WTC11 (cell line): ENCODE measurements at regions not wholly inside any gene's neighbourhood (a gene's known extent, or its start where the extent isn't known, plus 50 kb on each side); places are given as distances from the start of the nearest gene placed in this dataset.

Experiments
- ATAC-seq: fragments of 200-7000 bp; cut with Tn5 transposase; 2 replicates; pipeline ENCODE4 v1.10.0; 2021; ENCODE audit warnings: mild to moderate bottlenecking, moderate library complexity
- CTCF ChIA-PET: fragments of 300-600 bp; sonication (Branson Sonifier 250); formaldehyde crosslinking; loops from one replicate; lab custom pipeline; 2021; ENCODE audit warnings: antibody characterized with exemption; lab: Charles Lee
- POLR2A ChIA-PET: fragments of 350-600 bp; sonication (Branson Sonifier 250); formaldehyde crosslinking; loops from one replicate; lab custom pipeline; 2021; ENCODE audit warnings: antibody characterized with exemption; lab: Charles Lee
- DNase-seq: peaks from one replicate; pipeline ENCODE4 v3.0.0; 2021; ENCODE audit warnings: low spot score
- H3K27ac Mint-ChIP-seq: 2 replicates; pipeline ENCODE4 v1.8.0; 2021; ENCODE audit warnings: mixed read lengths
- H3K27me3 Mint-ChIP-seq: 2 replicates; pipeline ENCODE4 v1.8.0; 2021; ENCODE audit warnings: low read depth, mild to moderate bottlenecking, moderate library complexity, mixed read lengths
- H3K36me3 Mint-ChIP-seq: 2 replicates; pipeline ENCODE4 v1.8.0; 2021; ENCODE audit warnings: mixed read lengths
- H3K4me1 Mint-ChIP-seq: 2 replicates; pipeline ENCODE4 v1.8.0; 2022; ENCODE audit warnings: mixed read lengths
- H3K4me3 Mint-ChIP-seq: 2 replicates; pipeline ENCODE4 v1.8.0; 2021; ENCODE audit warnings: mild to moderate bottlenecking, moderate library complexity, mixed read lengths
- H3K9me3 Mint-ChIP-seq: 2 replicates; pipeline ENCODE4 v1.8.0; 2021; ENCODE audit warnings: mixed read lengths
- CREB1 ChIP-seq: sonication (generic); formaldehyde crosslinking; IDR thresholded peaks from 2 replicates; pipeline ENCODE4 v1.8.0; 2023; ENCODE audit warnings: mild to moderate bottlenecking, missing genetic modification reagents
- ETV6 ChIP-seq: sonication (generic); formaldehyde crosslinking; IDR thresholded peaks from 2 replicates; pipeline ENCODE4 v1.8.1; 2022; ENCODE audit warnings: mild to moderate bottlenecking, missing genetic modification reagents
- FOXJ3 ChIP-seq: sonication (generic); formaldehyde crosslinking; IDR thresholded peaks from 2 replicates; pipeline ENCODE4 v1.9.0; 2021; ENCODE audit warnings: missing genetic modification reagents, mild to moderate bottlenecking, borderline replicate concordance
- FOXP1 ChIP-seq: sonication (generic); formaldehyde crosslinking; IDR thresholded peaks from 2 replicates; pipeline ENCODE4 v1.8.0; 2022; ENCODE audit warnings: missing genetic modification reagents, mild to moderate bottlenecking, moderate library complexity, borderline replicate concordance
- HMGA2 ChIP-seq: fragments of 250-450 bp; sonication (Bioruptor Pico); IDR thresholded peaks from 2 replicates; pipeline ENCODE4 v1.4.0; 2021; ENCODE audit warnings: mild to moderate bottlenecking, moderate library complexity
- JAZF1 ChIP-seq: fragments of 250-450 bp; sonication (Bioruptor Pico); IDR thresholded peaks from 2 replicates; pipeline ENCODE4 v1.9.0; 2021; ENCODE audit warnings: moderate library complexity, mild to moderate bottlenecking, inconsistent platforms
- MYBL2 ChIP-seq: sonication (generic); formaldehyde crosslinking; IDR thresholded peaks from 2 replicates; pipeline ENCODE4 v1.8.1; 2023; ENCODE audit warnings: mild to moderate bottlenecking, moderate library complexity, missing genetic modification reagents
- NFE2L1 ChIP-seq: sonication (generic); formaldehyde crosslinking; IDR thresholded peaks from 2 replicates; pipeline ENCODE4 v1.8.1; 2023; ENCODE audit warnings: missing genetic modification reagents
- PRRX2 ChIP-seq: fragments of 250-450 bp; sonication (Bioruptor Pico); IDR thresholded peaks from 2 replicates; pipeline ENCODE4 v1.8.0; 2021; ENCODE audit warnings: mild to moderate bottlenecking
- RELA ChIP-seq: sonication (generic); formaldehyde crosslinking; IDR thresholded peaks from 2 replicates; pipeline ENCODE4 v1.8.1; 2022; ENCODE audit warnings: missing genetic modification reagents, mild to moderate bottlenecking, borderline replicate concordance
- SMAD3 ChIP-seq: sonication (generic); formaldehyde crosslinking; IDR thresholded peaks from 2 replicates; pipeline ENCODE4 v1.8.0; 2022; ENCODE audit warnings: missing genetic modification reagents, mild to moderate bottlenecking, borderline replicate concordance
- SOX15 ChIP-seq: fragments of 250-450 bp; sonication (Bioruptor Pico); IDR thresholded peaks from 2 replicates; pipeline ENCODE4 v1.9.0; 2021; ENCODE audit warnings: mild to moderate bottlenecking
- SP1 ChIP-seq: sonication (generic); formaldehyde crosslinking; conservative IDR thresholded peaks from 2 replicates; pipeline ENCODE4 v1.8.1; 2022; ENCODE audit warnings: missing genetic modification reagents
- TEAD1 ChIP-seq: sonication (generic); formaldehyde crosslinking; IDR thresholded peaks from 2 replicates; pipeline ENCODE4 v1.8.0; 2022; ENCODE audit warnings: mild to moderate bottlenecking, missing genetic modification reagents
- TEAD4 ChIP-seq: sonication (generic); formaldehyde crosslinking; IDR thresholded peaks from 2 replicates; pipeline ENCODE4 v1.8.0; 2022; ENCODE audit warnings: mild to moderate bottlenecking, missing genetic modification reagents
- ZBTB21 ChIP-seq: sonication (generic); formaldehyde crosslinking; IDR thresholded peaks from 2 replicates; pipeline ENCODE4 v1.8.1; 2023; ENCODE audit warnings: mild to moderate bottlenecking, missing genetic modification reagents, borderline replicate concordance
- ZNF121 ChIP-seq: sonication (generic); formaldehyde crosslinking; IDR thresholded peaks from 2 replicates; pipeline ENCODE4 v1.8.0; 2023; ENCODE audit warnings: missing genetic modification reagents
- ZNF396 ChIP-seq: fragments of 250-450 bp; sonication (Bioruptor Pico); IDR thresholded peaks from 2 replicates; pipeline ENCODE4 v1.8.0; 2021; ENCODE audit warnings: mild to moderate bottlenecking, moderate library complexity, borderline replicate concordance
- ZNF416 ChIP-seq: fragments of 250-450 bp; sonication (Bioruptor Pico); IDR thresholded peaks from 2 replicates; pipeline ENCODE4 v1.9.0; 2021; ENCODE audit warnings: mild to moderate bottlenecking, inconsistent platforms
- ZNF671 ChIP-seq: fragments of 250-450 bp; sonication (Bioruptor Pico); IDR thresholded peaks from 2 replicates; pipeline ENCODE4 v1.8.0; 2021; ENCODE audit warnings: mild to moderate bottlenecking
- TF ChIP-seq, protein P1 (sequence below): sonication (generic); formaldehyde crosslinking; IDR thresholded peaks from 2 replicates; pipeline ENCODE4 v1.8.1; 2023; ENCODE audit warnings: mild to moderate bottlenecking, missing genetic modification reagents
- TF ChIP-seq, protein P2 (sequence below): fragments of 250-450 bp; sonication (Bioruptor Pico); IDR thresholded peaks from 2 replicates; pipeline ENCODE4 v2.1.2; 2022; ENCODE audit warnings: mild to moderate bottlenecking, moderate library complexity
- TF ChIP-seq, protein P3 (sequence below): sonication (generic); formaldehyde crosslinking; conservative IDR thresholded peaks from 2 replicates; pipeline ENCODE4 v1.8.1; 2022; ENCODE audit warnings: mild to moderate bottlenecking, missing genetic modification reagents
- TF ChIP-seq, protein P4 (sequence below): sonication (generic); formaldehyde crosslinking; IDR thresholded peaks from 2 replicates; pipeline ENCODE4 v1.8.1; 2022; ENCODE audit warnings: low read depth, missing genetic modification reagents, borderline replicate concordance
- TF ChIP-seq, protein P5 (sequence below): sonication (generic); formaldehyde crosslinking; IDR thresholded peaks from 2 replicates; pipeline ENCODE4 v1.8.0; 2022; ENCODE audit warnings: mild to moderate bottlenecking, missing genetic modification reagents

DNA sequence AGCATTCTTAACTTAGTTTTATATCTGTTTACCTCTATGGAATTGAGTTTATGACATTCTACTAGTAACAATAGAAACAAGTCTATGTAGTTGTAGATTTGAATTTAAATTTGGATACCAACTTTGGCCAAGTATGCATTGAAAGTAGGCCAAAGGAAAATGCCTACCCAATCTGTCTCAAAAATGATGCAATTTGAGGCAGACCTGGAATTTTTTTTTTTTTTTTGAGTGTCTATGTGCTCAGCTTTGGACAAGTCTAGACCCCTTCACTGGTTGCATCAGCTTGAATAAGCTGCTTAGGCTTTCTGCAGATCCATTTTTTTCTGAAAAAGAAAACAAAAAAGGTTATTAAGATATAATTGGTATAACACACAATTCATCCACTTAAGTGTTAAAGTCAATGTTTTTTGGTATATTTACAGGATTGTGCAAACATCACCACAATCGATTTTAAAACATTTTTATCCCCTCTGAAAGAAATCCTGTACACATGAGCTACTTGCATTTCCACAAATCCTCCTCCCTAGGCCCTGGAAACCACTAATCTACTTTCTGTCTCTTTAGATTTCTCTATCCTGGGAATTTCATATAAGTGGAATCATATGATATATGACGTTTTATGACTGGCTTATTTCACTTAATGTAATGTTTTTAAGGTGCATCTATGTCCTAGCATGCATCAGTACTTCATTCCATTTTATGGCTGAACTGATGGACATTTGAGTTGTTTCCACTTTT lies 185.1 kb upstream of the CCDC68 start:
- H3K4me3 Mint-ChIP-seq: no peak overlapping the region
- TF ChIP-seq, protein P1, sequence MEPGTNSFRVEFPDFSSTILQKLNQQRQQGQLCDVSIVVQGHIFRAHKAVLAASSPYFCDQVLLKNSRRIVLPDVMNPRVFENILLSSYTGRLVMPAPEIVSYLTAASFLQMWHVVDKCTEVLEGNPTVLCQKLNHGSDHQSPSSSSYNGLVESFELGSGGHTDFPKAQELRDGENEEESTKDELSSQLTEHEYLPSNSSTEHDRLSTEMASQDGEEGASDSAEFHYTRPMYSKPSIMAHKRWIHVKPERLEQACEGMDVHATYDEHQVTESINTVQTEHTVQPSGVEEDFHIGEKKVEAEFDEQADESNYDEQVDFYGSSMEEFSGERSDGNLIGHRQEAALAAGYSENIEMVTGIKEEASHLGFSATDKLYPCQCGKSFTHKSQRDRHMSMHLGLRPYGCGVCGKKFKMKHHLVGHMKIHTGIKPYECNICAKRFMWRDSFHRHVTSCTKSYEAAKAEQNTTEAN: no peak
- TF ChIP-seq FOXJ3 (CRISPR knock-in tag) (no peak), RELA (CRISPR knock-in tag) (no peak), ZNF396 (CRISPR knock-in tag) (no peak), HMGA2 (CRISPR knock-in tag) (no peak), PRRX2 (CRISPR knock-in tag) (no peak), ZNF121 (CRISPR knock-in tag) (no peak), ETV6 (no peak), TEAD1 (no peak), MYBL2 (no peak), SOX15 (CRISPR knock-in tag) (no peak), FOXP1 (CRISPR knock-in tag) (no peak), NFE2L1 (CRISPR knock-in tag) (no peak)
- TF ChIP-seq, protein P2, sequence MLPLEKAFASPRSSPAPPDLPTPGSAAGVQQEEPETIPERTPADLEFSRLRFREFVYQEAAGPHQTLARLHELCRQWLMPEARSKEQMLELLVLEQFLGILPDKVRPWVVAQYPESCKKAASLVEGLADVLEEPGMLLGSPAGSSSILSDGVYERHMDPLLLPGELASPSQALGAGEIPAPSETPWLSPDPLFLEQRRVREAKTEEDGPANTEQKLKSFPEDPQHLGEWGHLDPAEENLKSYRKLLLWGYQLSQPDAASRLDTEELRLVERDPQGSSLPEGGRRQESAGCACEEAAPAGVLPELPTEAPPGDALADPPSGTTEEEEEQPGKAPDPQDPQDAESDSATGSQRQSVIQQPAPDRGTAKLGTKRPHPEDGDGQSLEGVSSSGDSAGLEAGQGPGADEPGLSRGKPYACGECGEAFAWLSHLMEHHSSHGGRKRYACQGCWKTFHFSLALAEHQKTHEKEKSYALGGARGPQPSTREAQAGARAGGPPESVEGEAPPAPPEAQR (CRISPR knock-in tag): no peak
- TF ChIP-seq, protein P3, sequence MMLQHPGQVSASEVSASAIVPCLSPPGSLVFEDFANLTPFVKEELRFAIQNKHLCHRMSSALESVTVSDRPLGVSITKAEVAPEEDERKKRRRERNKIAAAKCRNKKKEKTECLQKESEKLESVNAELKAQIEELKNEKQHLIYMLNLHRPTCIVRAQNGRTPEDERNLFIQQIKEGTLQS (CRISPR knock-in tag): no peak
- H3K27ac Mint-ChIP-seq: no peak overlapping the region
- H3K9me3 Mint-ChIP-seq: peaks cover 17% of the 10 kb centered on the region
- ATAC-seq (no peak), DNase-seq (no peak)
- H3K36me3 Mint-ChIP-seq: peaks cover 2% of the 10 kb centered on the region; the same call in 1 of the 2 replicates
- H3K27me3 Mint-ChIP-seq: no peaks in the 10 kb centered on the region
- ChIA-PET CTCF (no interaction called here), POLR2A (no interaction called here)
- peaks cover 9% of the 10 kb centered on the region for H3K4me1 Mint-ChIP-seq

DNA sequence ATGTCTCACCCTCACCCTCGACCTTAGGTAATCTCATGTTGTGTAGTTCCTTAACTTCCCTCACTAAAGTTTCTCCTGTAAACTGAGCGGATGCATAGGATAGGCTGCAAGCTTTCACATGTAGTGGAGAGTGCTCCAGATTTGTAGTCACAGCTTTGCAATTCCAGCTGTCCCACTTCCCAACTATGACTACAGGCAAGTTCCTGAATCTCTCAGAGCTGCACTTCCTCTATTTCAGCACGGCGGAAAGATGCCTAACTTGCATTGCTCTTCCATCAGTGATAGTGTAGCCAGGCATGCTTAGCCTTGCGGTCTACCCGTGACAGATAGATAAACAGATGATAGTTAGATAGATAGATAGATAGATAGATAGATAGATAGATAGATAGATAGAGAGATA lies 183.1 kb upstream of the CCDC68 start:
- no peaks in the 10 kb centered on the region for H3K27me3 Mint-ChIP-seq
- CTCF ChIA-PET: no interaction called here
- no peak for DNase-seq

DNA sequence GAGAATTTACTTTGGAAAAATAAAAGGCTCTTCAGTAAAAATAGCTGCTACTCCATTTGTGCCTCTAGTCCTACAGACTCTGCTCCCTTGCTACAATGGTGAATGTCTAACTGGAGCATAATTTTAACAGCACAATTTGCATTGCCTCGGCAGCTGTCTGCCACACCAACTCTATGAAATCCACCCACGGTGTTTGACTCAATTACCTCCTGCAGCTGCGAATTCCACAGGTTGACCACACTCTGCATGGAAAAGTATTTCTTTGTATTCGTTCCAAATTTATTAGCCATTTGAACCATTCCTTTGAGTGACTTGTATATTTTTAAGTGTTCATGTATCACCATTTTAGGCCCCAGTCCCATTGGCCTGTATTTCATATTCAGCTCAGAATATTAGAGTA lies 182.1 kb upstream of the CCDC68 start:
- Mint-ChIP-seq H3K27me3 (no peaks in the 10 kb centered on the region), H3K9me3 (peaks cover 17% of the 10 kb centered on the region), H3K36me3 (peaks cover 2% of the 10 kb centered on the region; the same call in 1 of the 2 replicates), H3K27ac (no peak overlapping the region), H3K4me3 (no peak overlapping the region), H3K4me1 (no peaks in the 10 kb centered on the region)
- CTCF ChIA-PET: no interaction called here
- no peak for TF ChIP-seq ZNF416 (CRISPR knock-in tag)
- TF ChIP-seq HMGA2 (CRISPR knock-in tag): no peak
- no peak for TF ChIP-seq ZNF671 (CRISPR knock-in tag)
- TF ChIP-seq ZNF121 (CRISPR knock-in tag): no peak
- TF ChIP-seq ZBTB21: no peak
- no peak for TF ChIP-seq JAZF1 (CRISPR knock-in tag)
- TF ChIP-seq CREB1 (CRISPR knock-in tag): no peak
- no peak for TF ChIP-seq SP1 (CRISPR knock-in tag)
- no peak for TF ChIP-seq SMAD3 (CRISPR knock-in tag)
- TF ChIP-seq, protein P4, sequence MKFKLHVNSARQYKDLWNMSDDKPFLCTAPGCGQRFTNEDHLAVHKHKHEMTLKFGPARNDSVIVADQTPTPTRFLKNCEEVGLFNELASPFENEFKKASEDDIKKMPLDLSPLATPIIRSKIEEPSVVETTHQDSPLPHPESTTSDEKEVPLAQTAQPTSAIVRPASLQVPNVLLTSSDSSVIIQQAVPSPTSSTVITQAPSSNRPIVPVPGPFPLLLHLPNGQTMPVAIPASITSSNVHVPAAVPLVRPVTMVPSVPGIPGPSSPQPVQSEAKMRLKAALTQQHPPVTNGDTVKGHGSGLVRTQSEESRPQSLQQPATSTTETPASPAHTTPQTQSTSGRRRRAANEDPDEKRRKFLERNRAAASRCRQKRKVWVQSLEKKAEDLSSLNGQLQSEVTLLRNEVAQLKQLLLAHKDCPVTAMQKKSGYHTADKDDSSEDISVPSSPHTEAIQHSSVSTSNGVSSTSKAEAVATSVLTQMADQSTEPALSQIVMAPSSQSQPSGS (CRISPR knock-in tag): no peak
- ATAC-seq (no peak), DNase-seq (no peak)
- POLR2A ChIA-PET: no interaction called here

More for the DNA sequence above, 183.1 kb upstream of the CCDC68 start:
- H3K36me3 Mint-ChIP-seq: peaks cover 2% of the 10 kb centered on the region; the same call in 1 of the 2 replicates
- H3K4me1 Mint-ChIP-seq: no peaks in the 10 kb centered on the region
- H3K4me3 Mint-ChIP-seq: no peak overlapping the region
- H3K9me3 Mint-ChIP-seq: peaks cover 17% of the 10 kb centered on the region
- no peak overlapping the region for H3K27ac Mint-ChIP-seq
- no peak for TF ChIP-seq TEAD4 (CRISPR knock-in tag)
- TF ChIP-seq, protein P5, sequence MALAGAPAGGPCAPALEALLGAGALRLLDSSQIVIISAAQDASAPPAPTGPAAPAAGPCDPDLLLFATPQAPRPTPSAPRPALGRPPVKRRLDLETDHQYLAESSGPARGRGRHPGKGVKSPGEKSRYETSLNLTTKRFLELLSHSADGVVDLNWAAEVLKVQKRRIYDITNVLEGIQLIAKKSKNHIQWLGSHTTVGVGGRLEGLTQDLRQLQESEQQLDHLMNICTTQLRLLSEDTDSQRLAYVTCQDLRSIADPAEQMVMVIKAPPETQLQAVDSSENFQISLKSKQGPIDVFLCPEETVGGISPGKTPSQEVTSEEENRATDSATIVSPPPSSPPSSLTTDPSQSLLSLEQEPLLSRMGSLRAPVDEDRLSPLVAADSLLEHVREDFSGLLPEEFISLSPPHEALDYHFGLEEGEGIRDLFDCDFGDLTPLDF (CRISPR knock-in tag): no peak
- TF ChIP-seq, all 79 proteins: peak for 0
- POLR2A ChIA-PET: no interaction called here
- ATAC-seq: no peak
